ENCODE measurements at regions not wholly inside any gene's neighbourhood (a gene's known extent, or its start where the extent isn't known, plus 50 kb on each side); places are given as distances from the start of the nearest gene placed in this dataset.

- Histone ChIP-seq H3K9me3 (replicated peaks; ENCODE audit: control insufficient read depth, low read depth, low read length) (no peaks in the 10 kb centered on the region), H3K4me3 (ENCODE audit: low read length) (no peak overlapping the region), H3K4me1 (ENCODE audit: control insufficient read depth, insufficient read depth, low read length) (no peaks in the 10 kb centered on the region), H3K27ac (ENCODE audit: low read length) (no peak overlapping the region), H3K36me3 (ENCODE audit: control insufficient read depth, insufficient read depth, low read length) (no peaks in the 10 kb centered on the region), H3K27me3 (ENCODE audit: control insufficient read depth, insufficient read depth, low read length) (no peaks in the 10 kb centered on the region)
- 80% methylated on average over 3 of the region's 3 CpGs for WGBS (ENCODE audit: insufficient coverage)
- no peak for DNase-seq
Observed at GRCh38 chr6:82686719-82687118, 323.1 kb downstream of the TPBG start.

GRCh38 chr6:82687855-82688254, 324.2 kb downstream of the TPBG start:
- WGBS (ENCODE audit: insufficient coverage): 52% methylated on average over 6 of the region's 7 CpGs
- Histone ChIP-seq H3K27ac (ENCODE audit: low read length) (no peak overlapping the region), H3K9me3 (replicated peaks; ENCODE audit: control insufficient read depth, low read depth, low read length) (no peaks in the 10 kb centered on the region), H3K4me1 (ENCODE audit: control insufficient read depth, insufficient read depth, low read length) (no peaks in the 10 kb centered on the region), H3K4me3 (ENCODE audit: low read length) (no peak overlapping the region), H3K27me3 (ENCODE audit: control insufficient read depth, insufficient read depth, low read length) (no peaks in the 10 kb centered on the region), H3K36me3 (ENCODE audit: control insufficient read depth, insufficient read depth, low read length) (no peaks in the 10 kb centered on the region)
- no peak for DNase-seq

GRCh38 chr6:82690283-82690682, 326.7 kb downstream of the TPBG start:
- no peaks in the 10 kb centered on the region for H3K4me1 ChIP-seq (ENCODE audit: control insufficient read depth, insufficient read depth, low read length)
- H3K27me3 ChIP-seq (ENCODE audit: control insufficient read depth, insufficient read depth, low read length): no peaks in the 10 kb centered on the region
- DNase-seq: no peak
- no peaks in the 10 kb centered on the region for H3K36me3 ChIP-seq (ENCODE audit: control insufficient read depth, insufficient read depth, low read length)
- no peaks in the 10 kb centered on the region for H3K9me3 ChIP-seq (replicated peaks; ENCODE audit: control insufficient read depth, low read depth, low read length)
- no peak overlapping the region for H3K4me3 ChIP-seq (ENCODE audit: low read length)
- WGBS (ENCODE audit: insufficient coverage): no CpG with 5 or more reads among the region's 6 CpGs
- H3K27ac ChIP-seq (ENCODE audit: low read length): no peak overlapping the region

GRCh38 chr6:82691997-82692396, 328.4 kb downstream of the TPBG start:
- no peaks in the 10 kb centered on the region for H3K9me3 ChIP-seq (replicated peaks; ENCODE audit: control insufficient read depth, low read depth, low read length)
- no peak overlapping the region for H3K4me3 ChIP-seq (ENCODE audit: low read length)
- H3K27ac ChIP-seq (ENCODE audit: low read length): no peak overlapping the region
- DNase-seq: no peak
- no peaks in the 10 kb centered on the region for H3K36me3 ChIP-seq (ENCODE audit: control insufficient read depth, insufficient read depth, low read length)
- no peaks in the 10 kb centered on the region for H3K27me3 ChIP-seq (ENCODE audit: control insufficient read depth, insufficient read depth, low read length)
- no peaks in the 10 kb centered on the region for H3K4me1 ChIP-seq (ENCODE audit: control insufficient read depth, insufficient read depth, low read length)

GRCh38 chr6:82693094-82693493, 329.5 kb downstream of the TPBG start:
- Histone ChIP-seq H3K27ac (ENCODE audit: low read length) (no peak overlapping the region), H3K4me3 (ENCODE audit: low read length) (no peak overlapping the region), H3K36me3 (ENCODE audit: control insufficient read depth, insufficient read depth, low read length) (no peaks in the 10 kb centered on the region), H3K9me3 (replicated peaks; ENCODE audit: control insufficient read depth, low read depth, low read length) (no peaks in the 10 kb centered on the region), H3K4me1 (ENCODE audit: control insufficient read depth, insufficient read depth, low read length) (no peaks in the 10 kb centered on the region), H3K27me3 (ENCODE audit: control insufficient read depth, insufficient read depth, low read length) (no peaks in the 10 kb centered on the region)
- no peak for DNase-seq
- 25% methylated on average over 1 of the region's 1 CpG for WGBS (ENCODE audit: insufficient coverage)

GRCh38 chr6:82701341-82701740, 337.7 kb downstream of the TPBG start:
- WGBS (ENCODE audit: insufficient coverage): 90% methylated on average over 2 of the region's 3 CpGs
- Histone ChIP-seq H3K4me3 (ENCODE audit: low read length) (no peak overlapping the region), H3K9me3 (replicated peaks; ENCODE audit: control insufficient read depth, low read depth, low read length) (peaks cover 3% of the 10 kb centered on the region), H3K36me3 (ENCODE audit: control insufficient read depth, insufficient read depth, low read length) (no peaks in the 10 kb centered on the region), H3K27ac (ENCODE audit: low read length) (no peak overlapping the region), H3K4me1 (ENCODE audit: control insufficient read depth, insufficient read depth, low read length) (no peaks in the 10 kb centered on the region), H3K27me3 (ENCODE audit: control insufficient read depth, insufficient read depth, low read length) (no peaks in the 10 kb centered on the region)
- no peak for DNase-seq

GRCh38 chr6:82702574-82702973, 339.0 kb downstream of the TPBG start:
- DNase-seq: no peak
- no CpG with 5 or more reads among the region's 3 CpGs for WGBS (ENCODE audit: insufficient coverage)

GRCh38 chr6:82703230-82703629, 339.6 kb downstream of the TPBG start:
- DNase-seq: no peak
- no peaks in the 10 kb centered on the region for H3K27me3 ChIP-seq (ENCODE audit: control insufficient read depth, insufficient read depth, low read length)
- no CpG with 5 or more reads among the region's 4 CpGs for WGBS (ENCODE audit: insufficient coverage)

More at GRCh38 chr6:82702574-82702973, 339.0 kb downstream of the TPBG start:
- Histone ChIP-seq H3K4me3 (ENCODE audit: low read length) (no peak overlapping the region), H3K9me3 (replicated peaks; ENCODE audit: control insufficient read depth, low read depth, low read length) (peaks cover 3% of the 10 kb centered on the region), H3K4me1 (ENCODE audit: control insufficient read depth, insufficient read depth, low read length) (no peaks in the 10 kb centered on the region), H3K36me3 (ENCODE audit: control insufficient read depth, insufficient read depth, low read length) (no peaks in the 10 kb centered on the region), H3K27me3 (ENCODE audit: control insufficient read depth, insufficient read depth, low read length) (no peaks in the 10 kb centered on the region), H3K27ac (ENCODE audit: low read length) (no peak overlapping the region)

GRCh38 chr6:82704045-82704444, 340.4 kb downstream of the TPBG start:
- Histone ChIP-seq H3K4me1 (ENCODE audit: control insufficient read depth, insufficient read depth, low read length) (no peaks in the 10 kb centered on the region), H3K9me3 (replicated peaks; ENCODE audit: control insufficient read depth, low read depth, low read length) (peaks cover 3% of the 10 kb centered on the region), H3K4me3 (ENCODE audit: low read length) (no peak overlapping the region), H3K27ac (ENCODE audit: low read length) (no peak overlapping the region), H3K27me3 (ENCODE audit: control insufficient read depth, insufficient read depth, low read length) (no peaks in the 10 kb centered on the region), H3K36me3 (ENCODE audit: control insufficient read depth, insufficient read depth, low read length) (no peaks in the 10 kb centered on the region)
- no CpG with 5 or more reads among the region's 1 CpG for WGBS (ENCODE audit: insufficient coverage)
- DNase-seq: no peak

More at GRCh38 chr6:82703230-82703629, 339.6 kb downstream of the TPBG start:
- H3K4me1 ChIP-seq (ENCODE audit: control insufficient read depth, insufficient read depth, low read length): no peaks in the 10 kb centered on the region
- H3K4me3 ChIP-seq (ENCODE audit: low read length): no peak overlapping the region
- H3K36me3 ChIP-seq (ENCODE audit: control insufficient read depth, insufficient read depth, low read length): no peaks in the 10 kb centered on the region
- no peak overlapping the region for H3K27ac ChIP-seq (ENCODE audit: low read length)
- H3K9me3 ChIP-seq (replicated peaks; ENCODE audit: control insufficient read depth, low read depth, low read length): peaks cover 3% of the 10 kb centered on the region

- no peak for DNase-seq
- H3K27ac ChIP-seq (ENCODE audit: low read length): no peak overlapping the region
- H3K4me1 ChIP-seq (ENCODE audit: control insufficient read depth, insufficient read depth, low read length): no peaks in the 10 kb centered on the region
- no peak overlapping the region for H3K4me3 ChIP-seq (ENCODE audit: low read length)
- peaks cover 3% of the 10 kb centered on the region for H3K9me3 ChIP-seq (replicated peaks; ENCODE audit: control insufficient read depth, low read depth, low read length)
- no peaks in the 10 kb centered on the region for H3K36me3 ChIP-seq (ENCODE audit: control insufficient read depth, insufficient read depth, low read length)
- 100% methylated on average over 1 of the region's 3 CpGs for WGBS (ENCODE audit: insufficient coverage)
- no peaks in the 10 kb centered on the region for H3K27me3 ChIP-seq (ENCODE audit: control insufficient read depth, insufficient read depth, low read length)
Observed at GRCh38 chr6:82705579-82705978, 342.0 kb downstream of the TPBG start.

GRCh38 chr6:82711105-82711827, 347.6 kb downstream of the TPBG start:
- H3K4me3 ChIP-seq (ENCODE audit: low read length): no peak overlapping the region
- peak; percentile 23 for DNase-seq
- H3K4me1 ChIP-seq (ENCODE audit: control insufficient read depth, insufficient read depth, low read length): no peaks in the 10 kb centered on the region
- H3K36me3 ChIP-seq (ENCODE audit: control insufficient read depth, insufficient read depth, low read length): no peaks in the 10 kb centered on the region
- no peaks in the 10 kb centered on the region for H3K9me3 ChIP-seq (replicated peaks; ENCODE audit: control insufficient read depth, low read depth, low read length)
- no peak overlapping the region for H3K27ac ChIP-seq (ENCODE audit: low read length)
- 54% methylated on average over 6 of the region's 7 CpGs for WGBS (ENCODE audit: insufficient coverage)
- H3K27me3 ChIP-seq (ENCODE audit: control insufficient read depth, insufficient read depth, low read length): no peaks in the 10 kb centered on the region

All from muscle of leg (tissue), 3 donors.